GM18858 (cell line): ENCODE measurements at regions not wholly inside any gene's neighbourhood (a gene's known extent, or its start where the extent isn't known, plus 50 kb on each side); places are given as distances from the start of the nearest gene placed in this dataset.
"Not testable (repeated sequence)": the region's sequence is repeated elsewhere in the genome, so short reads cannot be mapped to it uniquely, and the experiment has no call there.

Experiments
- ATAC-seq: cut with Tn5 transposase; IDR thresholded peaks from one replicate; pipeline ENCODE4 v1.9.1; 2021; ENCODE audit not compliant: unreplicated experiment

DNA sequence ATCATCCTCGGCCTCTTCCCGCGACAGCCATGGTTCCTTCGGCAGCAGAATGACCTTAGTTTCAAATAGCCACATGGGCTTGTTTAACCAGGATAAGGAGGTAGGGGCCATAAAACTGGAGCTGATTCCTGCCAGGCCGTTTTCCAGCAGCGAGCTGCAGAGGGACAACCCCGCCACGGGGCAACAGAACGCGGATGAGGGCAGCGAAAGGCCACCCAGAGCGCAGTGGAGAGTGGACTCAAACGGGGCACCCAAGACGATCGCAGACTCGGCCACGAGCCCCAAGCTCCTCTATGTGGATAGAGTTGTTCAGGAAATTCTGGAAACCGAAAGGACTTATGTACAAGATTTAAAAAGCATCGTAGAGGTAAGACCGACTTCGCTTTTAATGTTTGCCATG lies 131.8 kb upstream of the MTHFD1L start:
- no peak for ATAC-seq

DNA sequence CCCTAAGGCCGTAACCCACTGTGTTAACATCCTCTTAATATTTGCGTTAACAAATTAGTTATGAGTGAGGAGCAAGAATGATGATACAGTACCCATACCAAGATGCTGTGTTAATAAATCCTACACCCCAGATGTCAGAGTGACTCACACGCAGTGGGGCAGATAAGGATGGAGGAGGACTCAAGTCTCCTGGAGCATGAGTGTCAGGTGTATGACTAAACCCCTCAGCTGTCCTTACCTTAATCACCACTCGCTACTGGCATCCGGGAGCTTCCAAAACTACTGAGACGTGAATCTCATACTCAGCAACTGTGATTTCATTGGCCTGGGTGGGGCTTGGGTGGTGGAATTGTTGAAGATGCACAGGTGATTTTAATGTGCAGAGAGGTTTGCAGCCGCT lies 131.3 kb upstream of the MTHFD1L start:
- no peak for ATAC-seq

DNA sequence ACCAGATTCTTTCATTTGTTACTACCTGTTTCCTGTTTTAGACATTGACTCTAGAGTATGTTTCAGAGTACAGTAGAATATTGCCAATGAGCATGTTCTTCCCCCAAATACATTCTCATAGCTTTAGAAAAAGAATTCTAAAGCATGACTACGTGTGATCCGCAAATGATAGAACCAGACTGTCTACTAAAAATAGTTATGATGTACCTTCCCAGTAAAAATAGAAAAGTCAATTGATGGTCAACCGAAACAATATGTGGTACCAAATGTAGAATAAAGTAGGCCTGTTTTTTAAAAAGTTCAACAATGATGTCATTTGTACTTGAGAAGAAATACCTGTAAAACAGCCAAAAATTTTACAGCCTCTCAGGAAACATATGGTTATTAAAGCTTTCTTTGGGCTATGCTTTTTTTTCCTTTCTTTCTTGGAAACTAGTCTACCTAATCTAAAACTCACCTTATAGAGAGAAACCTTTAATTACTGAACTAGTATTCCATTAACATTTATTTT lies 130.1 kb upstream of the MTHFD1L start:
- no peak for ATAC-seq

DNA sequence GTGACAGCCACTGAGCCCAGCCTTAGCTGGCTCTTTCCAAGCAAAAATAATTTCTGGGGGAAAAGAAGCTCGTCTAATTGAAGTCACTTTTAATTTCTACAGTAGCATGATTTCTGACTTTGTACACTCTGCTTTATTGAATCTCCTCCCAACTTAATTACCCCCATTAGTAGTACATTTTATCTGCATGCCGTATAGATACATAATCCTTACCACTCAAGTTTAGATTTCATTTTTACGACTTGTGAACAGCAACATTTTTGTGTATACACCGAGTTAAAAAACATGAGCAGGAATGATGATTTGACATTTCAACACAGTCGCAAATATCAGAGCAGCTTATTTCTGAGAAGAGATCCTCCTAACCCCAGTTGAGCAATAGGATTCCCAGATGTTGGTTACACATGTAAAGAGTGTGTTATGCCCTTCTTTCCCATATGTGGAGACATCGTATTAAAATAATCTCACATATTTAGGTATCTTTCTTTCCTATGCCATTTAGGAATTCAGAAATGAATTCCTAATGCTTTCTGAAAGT lies 127.3 kb upstream of the MTHFD1L start:
- no peak for ATAC-seq

DNA sequence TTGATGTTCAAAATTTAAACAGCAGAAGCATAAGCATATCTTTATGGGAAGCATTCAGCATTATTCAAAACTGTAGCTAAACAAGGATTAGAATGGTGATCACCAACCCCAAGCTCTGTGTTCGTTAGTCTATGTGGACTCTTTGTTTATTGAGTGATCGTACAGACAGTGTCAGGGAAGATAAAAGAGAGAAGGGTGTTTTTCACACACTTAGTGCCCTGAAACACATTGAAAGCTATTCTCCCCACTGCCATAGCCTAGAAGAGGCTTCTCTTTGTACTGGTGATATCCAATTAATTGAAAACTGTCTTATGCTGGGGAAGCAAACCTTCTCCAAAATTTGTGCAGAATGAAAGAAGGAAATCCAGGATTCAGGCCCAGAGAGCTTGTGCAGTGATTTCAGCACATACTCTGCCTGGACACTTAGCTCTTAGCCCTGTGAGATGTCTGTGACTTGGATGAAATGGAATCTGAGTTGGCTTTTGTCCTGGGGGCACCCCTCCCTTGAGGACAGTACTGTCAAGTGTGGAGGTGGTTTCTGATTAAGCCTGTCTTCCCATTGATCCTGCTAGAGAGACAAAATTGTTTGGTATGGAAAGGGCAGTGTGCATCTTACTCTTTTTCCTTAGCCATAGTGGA lies 125.7 kb upstream of the MTHFD1L start:
- no peak for ATAC-seq

DNA sequence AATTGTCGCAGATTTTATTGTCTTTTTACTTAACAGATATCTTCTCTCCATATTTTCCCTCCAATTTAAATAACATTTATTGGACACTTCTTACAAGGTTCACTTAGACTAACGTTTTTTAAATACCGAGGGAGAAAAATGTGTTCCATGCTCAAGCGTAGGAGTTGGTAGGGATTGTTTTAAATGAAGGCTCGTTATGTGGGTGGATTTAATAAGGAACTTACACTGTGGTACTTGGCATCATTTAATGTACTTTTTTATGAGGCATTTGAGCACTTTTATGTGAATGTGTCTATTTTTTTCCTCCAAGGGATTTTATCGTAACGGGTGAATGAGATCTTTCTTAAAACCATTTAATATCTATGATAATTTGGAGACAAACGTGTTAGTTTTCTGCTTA lies 125.0 kb upstream of the MTHFD1L start:
- ATAC-seq = no peak

DNA sequence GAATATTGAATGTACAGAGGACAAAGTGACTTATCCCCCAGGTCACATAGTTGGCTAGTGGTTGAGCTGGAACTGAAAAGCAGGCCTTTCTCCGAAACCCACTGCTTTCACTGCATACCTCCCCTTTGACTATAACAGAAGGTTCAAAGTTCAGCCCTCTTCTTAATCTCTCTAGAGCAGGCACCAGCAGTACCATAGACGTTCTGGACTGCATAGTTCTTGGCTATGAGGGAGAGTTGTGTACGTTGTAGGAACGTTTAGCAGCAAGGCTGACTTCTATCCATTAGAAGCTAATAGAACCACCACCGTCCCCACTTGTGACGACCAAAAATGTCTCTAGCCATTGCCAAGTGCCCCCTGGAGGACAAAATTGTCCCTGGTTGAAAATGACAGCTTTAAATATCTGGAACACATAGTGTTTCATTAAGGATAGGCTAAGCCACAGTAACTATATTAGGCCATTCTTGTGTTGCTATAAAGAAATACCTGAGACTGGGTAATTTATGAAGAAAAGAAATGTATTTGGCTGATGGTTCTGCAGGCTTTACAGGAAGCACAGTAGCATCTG lies 123.8 kb upstream of the MTHFD1L start:
- ATAC-seq = no peak

DNA sequence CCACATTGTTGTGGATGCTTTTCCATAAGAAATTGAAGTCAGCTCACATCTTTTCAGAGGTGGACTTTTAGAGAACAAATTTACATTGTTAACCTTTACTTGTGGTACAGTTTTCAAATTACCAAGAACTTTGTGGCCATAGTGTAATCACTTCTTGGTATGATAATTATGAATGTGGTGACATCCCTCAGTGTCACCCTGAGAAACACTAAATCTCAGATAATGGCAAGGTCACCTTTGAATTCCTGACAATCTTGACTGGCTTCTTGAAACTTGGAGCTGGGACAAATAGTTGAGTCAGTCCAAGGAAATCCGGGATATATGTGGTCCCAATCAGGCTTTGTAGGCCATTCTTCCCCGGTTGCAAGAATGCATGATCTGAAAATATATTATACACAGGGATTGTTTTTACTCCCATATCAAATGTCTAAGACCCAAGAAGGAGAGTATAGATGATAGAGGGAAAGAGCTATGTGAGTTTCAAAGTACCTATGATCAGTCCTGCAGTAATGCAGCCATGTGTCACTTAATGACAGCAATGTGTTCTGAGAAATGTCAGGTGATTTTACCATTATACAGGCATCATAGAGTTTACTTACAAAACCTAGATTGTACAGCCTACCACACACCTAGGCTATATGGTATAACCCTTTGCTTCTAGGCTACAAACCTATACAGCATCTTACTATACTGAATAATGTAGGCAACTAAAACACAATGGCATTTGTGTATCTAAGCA lies 120.8 kb upstream of the MTHFD1L start:
- no peak for ATAC-seq

DNA sequence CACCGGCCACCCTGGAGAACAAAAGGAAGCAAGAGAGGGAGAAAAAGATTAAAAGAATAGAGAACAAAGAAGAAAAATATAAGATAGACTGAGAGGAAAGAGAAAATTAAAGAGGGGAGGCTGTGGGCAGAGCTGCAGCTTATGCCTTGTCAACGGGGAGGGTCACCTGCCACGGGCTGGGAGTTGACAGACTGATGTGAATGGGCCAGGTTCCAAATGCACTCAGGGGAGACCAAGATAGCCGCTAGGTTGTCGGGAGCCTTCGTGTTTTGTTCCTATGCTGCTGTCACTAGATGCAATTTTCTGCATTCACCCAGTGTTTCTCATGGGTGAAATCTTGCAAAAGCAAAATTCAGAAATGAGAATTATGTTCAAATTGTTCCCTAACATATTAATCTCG lies 119.6 kb upstream of the MTHFD1L start:
- ATAC-seq = no peak

DNA sequence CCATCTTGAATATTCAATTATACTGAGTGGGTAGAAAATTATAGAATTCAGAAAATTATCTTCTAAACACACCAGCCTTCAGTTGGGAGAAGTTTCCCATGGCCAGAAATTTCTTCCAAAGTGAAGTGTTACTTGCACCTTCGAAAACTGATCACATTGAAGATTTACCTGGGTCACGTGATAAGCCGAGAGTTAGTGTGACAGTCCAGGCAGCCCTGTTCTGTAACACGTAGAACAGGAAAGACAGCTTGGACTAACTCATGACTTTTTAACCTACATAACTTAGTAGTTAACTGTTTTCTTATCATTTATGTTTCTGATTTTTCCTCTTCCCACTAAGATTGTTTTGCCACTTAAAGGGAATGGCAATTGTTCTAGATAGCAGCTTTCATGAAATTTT lies 118.3 kb upstream of the MTHFD1L start:
- ATAC-seq = no peak

DNA sequence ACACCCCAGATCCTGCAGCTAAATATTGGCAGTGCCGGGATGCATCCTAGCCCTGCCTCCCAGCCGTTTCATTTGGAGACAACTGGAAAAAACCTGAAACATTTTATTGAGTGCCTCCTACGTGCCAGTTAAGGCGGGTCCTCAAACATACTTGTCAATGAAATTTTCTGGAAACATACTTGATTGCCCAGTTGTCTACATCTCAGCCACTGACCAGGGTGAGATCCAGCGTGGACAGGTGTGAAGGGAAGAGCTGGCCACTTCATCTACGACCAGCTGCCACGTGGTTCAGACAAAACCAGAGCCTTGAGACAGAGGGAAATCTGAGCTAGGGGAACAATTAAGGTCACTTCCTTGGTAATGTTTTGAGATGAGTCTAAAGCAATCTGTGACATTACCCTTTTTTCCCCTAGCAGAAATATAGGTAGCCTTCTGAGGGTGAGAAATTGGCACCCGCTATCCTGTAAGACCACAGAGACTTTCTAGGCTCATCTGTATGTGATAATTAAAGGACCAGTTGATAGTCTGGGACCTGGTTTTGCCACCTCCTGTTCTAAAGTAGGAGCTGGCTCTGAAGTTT lies 116.3 kb upstream of the MTHFD1L start:
- ATAC-seq = no peak

DNA sequence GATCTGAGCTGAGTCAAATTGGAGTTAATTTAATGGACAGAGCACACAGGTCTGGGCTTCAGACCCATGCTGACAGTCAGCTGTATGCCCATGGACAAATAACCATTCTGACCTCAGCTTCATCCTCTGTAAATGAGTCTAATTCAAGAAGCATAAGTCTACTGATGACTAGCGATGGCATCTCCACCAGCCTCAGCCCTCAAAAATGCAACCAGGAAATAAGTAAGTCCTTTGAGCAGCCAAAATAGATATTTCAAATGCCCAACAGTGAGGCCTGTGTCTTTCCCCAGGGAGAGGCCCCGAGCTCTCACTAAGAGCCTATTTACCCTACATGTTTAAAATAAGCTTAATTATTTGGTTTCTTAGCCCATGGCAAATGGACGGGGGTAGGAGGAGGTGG lies 114.2 kb upstream of the MTHFD1L start:
- no peak for ATAC-seq

DNA sequence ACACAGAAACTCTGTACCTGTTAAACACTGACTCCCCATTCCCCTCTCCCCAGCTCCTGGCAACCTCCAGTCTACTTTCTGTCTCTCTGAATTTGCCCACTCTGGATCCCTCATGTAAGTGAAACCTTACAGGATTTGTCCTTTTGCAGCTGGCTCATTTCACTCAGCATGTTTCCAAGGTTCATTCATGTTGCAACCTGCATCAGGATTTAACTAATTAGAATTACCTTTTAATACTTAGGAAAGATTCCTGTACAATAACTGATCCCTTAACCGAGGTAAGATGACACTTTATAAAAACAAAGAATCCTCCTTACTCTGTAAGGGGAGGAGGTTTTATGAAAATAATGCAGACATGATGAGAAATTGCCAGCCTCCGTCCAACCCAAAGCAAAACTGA lies 113.1 kb upstream of the MTHFD1L start:
- no peak for ATAC-seq

DNA sequence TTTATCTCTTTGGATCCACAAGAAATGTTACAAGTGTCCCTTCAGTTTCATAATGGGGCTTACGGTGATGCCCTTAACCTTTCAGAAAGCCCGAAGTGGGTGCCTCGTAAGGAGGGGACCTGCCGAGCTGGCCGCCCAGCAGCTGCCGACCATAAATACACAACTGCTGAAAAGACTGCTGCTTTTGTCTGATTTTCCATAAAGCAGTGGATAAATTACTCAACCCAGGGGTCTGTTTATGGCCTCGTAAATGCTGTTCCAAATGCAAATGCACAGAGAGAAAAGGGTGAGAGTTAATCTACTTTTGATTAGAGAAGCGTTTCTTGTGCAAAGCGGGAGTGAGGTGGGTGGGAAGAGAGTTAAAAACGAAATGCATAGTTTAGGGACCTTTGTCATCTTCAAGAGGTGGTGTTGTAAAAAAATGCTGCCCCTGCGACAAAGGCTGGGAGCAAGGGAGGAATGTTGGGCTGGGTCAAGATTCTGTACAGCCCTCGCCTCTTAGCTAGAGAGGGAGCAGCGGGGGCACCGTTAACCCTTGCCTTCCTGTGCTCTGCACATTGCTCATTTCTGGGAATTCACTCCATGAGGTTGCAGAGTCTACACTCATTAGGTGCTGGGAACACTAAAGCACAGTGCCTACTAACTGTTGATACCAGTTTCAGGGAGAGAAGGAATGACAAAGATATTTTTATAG lies 112.0 kb upstream of the MTHFD1L start:
- no peak for ATAC-seq

DNA sequence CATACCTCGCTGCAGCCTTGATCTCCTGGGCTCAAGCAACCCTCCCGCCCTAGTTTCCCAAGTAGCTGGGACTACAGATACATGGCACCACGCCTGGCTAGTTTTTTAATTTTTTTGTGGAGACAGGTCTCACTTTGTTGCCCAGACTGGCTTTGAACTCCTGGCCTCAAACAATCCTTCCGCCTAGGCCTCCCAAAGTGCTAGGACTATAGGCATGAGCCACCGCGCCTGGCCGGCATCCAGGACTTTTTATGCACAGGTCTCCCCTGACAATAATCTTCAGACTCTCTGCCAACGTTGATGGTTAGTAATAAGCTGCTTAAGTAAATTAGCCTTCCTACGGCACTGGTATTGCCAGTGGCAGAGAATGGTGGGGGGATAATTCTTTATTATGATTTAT lies 110.5 kb upstream of the MTHFD1L start:
- no peak for ATAC-seq

DNA sequence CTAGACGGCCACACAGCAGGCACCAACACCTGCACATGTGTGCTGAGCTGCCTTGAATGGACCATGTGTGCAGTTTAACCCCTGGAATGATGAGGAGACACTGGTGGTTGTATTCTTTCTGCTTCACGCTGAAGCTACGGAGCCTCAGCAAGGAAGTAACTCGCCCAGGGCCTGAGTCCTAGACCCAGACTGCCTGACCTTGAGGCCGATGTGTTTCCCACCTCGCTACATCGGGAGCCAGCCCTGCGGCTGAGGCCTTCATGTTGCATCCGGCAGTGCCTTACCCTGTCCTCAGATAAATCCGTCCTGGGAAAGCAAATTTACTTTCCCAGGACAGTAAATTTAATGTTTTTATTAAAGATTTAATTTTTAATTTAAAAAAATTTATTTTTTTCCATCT lies 110.0 kb upstream of the MTHFD1L start:
- ATAC-seq = no peak

DNA sequence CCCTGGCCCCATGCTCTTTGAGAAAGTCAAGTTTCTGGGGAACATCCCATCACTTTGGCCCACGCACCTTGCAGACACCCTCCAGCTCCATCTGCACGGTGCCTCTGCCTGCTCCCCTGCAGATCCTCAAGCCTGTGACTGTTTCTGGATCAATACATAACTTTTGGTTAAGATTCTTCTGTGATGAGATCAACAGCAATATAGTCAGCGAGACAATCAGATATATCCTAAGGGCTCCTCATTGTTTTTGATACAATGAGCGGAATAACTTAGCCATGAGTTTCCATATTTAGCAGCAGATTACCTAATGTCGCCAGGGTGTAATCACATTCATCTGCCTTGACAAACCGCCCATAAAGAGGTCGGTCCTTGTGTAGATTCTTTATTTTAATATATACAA lies 109.3 kb upstream of the MTHFD1L start:
- no peak for ATAC-seq

DNA sequence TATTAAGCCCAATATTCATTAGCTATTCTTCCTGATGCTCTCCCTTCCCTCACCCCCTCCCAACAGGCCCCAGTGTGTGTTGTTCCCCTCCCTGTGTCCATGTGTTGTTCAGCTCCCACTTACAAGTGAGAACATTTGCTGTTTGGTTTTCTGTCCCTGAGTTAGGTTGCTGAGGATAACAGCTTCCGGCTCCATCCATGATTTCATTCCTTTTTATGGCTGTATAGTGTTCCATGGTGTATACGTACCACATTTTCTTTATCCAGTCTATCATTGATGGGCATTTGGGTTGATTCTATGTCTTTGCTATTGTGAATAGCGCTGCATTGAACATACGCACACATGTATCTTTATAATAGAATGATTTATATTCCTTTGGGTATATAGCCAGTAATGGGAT lies 107.7 kb upstream of the MTHFD1L start:
- ATAC-seq = not testable (repeated sequence)

DNA sequence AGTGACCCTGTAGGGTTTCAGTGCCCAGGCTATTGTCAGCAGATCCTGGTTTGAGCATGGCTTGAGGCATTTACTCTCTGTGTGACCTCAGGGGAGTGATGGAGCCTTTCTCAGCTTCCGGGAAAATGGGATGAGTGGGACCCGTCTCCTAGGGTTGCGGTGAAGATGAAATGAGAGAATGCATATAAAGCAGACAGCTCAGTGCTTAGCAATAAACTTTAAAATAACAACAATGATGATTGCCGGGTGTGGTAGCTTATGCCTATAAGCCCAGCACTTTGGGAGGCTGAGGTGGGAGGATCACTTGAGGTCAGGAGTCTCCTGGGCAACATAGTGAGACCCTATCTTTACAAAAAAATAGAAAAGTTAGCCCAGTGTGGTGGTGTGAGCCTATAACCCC lies 106.0 kb upstream of the MTHFD1L start:
- ATAC-seq = no peak

DNA sequence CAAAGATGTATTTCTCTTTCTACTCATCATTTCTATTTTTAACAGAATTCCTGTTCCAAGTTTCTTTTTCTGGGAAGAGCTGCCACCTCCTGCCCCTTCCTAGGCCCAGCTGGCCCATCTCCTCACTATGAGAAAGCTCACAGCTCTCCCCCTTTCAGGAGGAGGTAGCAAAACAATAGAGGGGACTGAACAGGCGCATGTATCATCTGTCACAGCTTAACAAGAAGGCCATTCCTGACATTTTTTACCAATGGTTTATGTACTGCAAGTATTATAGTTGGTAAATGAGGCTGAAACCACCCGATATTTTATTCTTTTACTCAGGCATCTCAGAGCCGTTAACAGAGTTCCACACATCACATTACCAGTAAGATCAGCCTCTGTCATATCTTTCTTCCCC lies 103.7 kb upstream of the MTHFD1L start:
- no peak for ATAC-seq
